SK-N-SH treated with all-trans-retinoic acid at 6 μM for 48 hours (cell line): ENCODE measurements at regions not wholly inside any gene's neighbourhood (a gene's known extent, or its start where the extent isn't known, plus 50 kb on each side); places are given as distances from the start of the nearest gene placed in this dataset.

Source experiments
- ATAC-seq: fragments of 200-7000 bp; cut with Tn5 transposase; 3 replicates; pipeline ENCODE4 v1.9.1; 2020; ENCODE audit warnings: mild to moderate bottlenecking, moderate library complexity
- ARNTL ChIP-seq: fragments of 450-650 bp; formaldehyde crosslinking; IDR thresholded peaks from 2 replicates; pipeline ENCODE4 v1.5.0; 2020; ENCODE audit warnings: low read depth, mild to moderate bottlenecking, moderate library complexity, borderline replicate concordance
- BACH2 ChIP-seq: fragments of 250-450 bp; sonication (Bioruptor Pico); IDR thresholded peaks from 2 replicates; pipeline ENCODE4 v1.9.0; 2021; ENCODE audit warnings: mild to moderate bottlenecking, borderline replicate concordance
- CREB5 ChIP-seq: fragments of 250-450 bp; sonication (Bioruptor Pico); IDR thresholded peaks from 2 replicates; pipeline ENCODE4 v1.5.1; 2020; ENCODE audit warnings: low read depth, mild to moderate bottlenecking, moderate library complexity
- GLIS3 ChIP-seq: fragments of 250-450 bp; sonication (Bioruptor Pico); IDR thresholded peaks from 2 replicates; pipeline ENCODE4 v1.5.0; 2020; ENCODE audit warnings: mild to moderate bottlenecking, moderate library complexity
- ISL1 ChIP-seq: fragments of 250-450 bp; sonication (Bioruptor Pico); IDR thresholded peaks from 2 replicates; pipeline ENCODE4 v2.1.2; 2022; ENCODE audit warnings: mild to moderate bottlenecking, moderate library complexity
- OSR1 ChIP-seq: fragments of 250-450 bp; sonication (Bioruptor Pico); IDR thresholded peaks from 2 replicates; pipeline ENCODE4 v1.8.0; 2022; ENCODE audit warnings: moderate library complexity, mild to moderate bottlenecking, inconsistent platforms
- POU6F1 ChIP-seq: fragments of 250-450 bp; sonication (Bioruptor Pico); IDR thresholded peaks from 2 replicates; pipeline ENCODE4 v1.8.0; 2021; ENCODE audit warnings: low read depth, mild to moderate bottlenecking, moderate library complexity, borderline replicate concordance
- PPARA ChIP-seq: fragments of 250-450 bp; sonication (Bioruptor Pico); IDR thresholded peaks from 2 replicates; pipeline ENCODE4 v1.5.0; 2020; ENCODE audit warnings: mild to moderate bottlenecking, borderline replicate concordance
- RARB ChIP-seq: fragments of 250-450 bp; sonication (Bioruptor Pico); IDR thresholded peaks from 2 replicates; pipeline ENCODE4 v1.8.0; 2021; ENCODE audit warnings: mild to moderate bottlenecking, moderate library complexity
- SNAI2 ChIP-seq: fragments of 250-450 bp; sonication (Bioruptor Pico); IDR thresholded peaks from 2 replicates; pipeline ENCODE4 v1.5.0; 2020; ENCODE audit warnings: mild to moderate bottlenecking, moderate library complexity
- TCF4 ChIP-seq: fragments of 250-450 bp; sonication (Bioruptor Pico); IDR thresholded peaks from 2 replicates; pipeline ENCODE4 v1.8.0; 2021; ENCODE audit warnings: mild to moderate bottlenecking, moderate library complexity, borderline replicate concordance
- TOX ChIP-seq: fragments of 250-450 bp; sonication (Bioruptor Pico); IDR thresholded peaks from 2 replicates; pipeline ENCODE4 v1.8.0; 2021; ENCODE audit warnings: mild to moderate bottlenecking, moderate library complexity, borderline replicate concordance
- TSHZ2 ChIP-seq: fragments of 250-450 bp; sonication (Bioruptor Pico); IDR thresholded peaks from 2 replicates; pipeline ENCODE4 v1.5.0; 2020; ENCODE audit warnings: mild to moderate bottlenecking, moderate library complexity
- ZC3H10 ChIP-seq: fragments of 250-450 bp; sonication (Bioruptor Pico); IDR thresholded peaks from 2 replicates; pipeline ENCODE4 v1.5.1; 2021; ENCODE audit warnings: mild to moderate bottlenecking, moderate library complexity
- ZFP3 ChIP-seq: fragments of 250-450 bp; sonication (Bioruptor Pico); IDR thresholded peaks from 2 replicates; pipeline ENCODE4 v1.5.0; 2020; ENCODE audit warnings: mild to moderate bottlenecking, moderate library complexity
- ZFP30 ChIP-seq: fragments of 450-650 bp; formaldehyde crosslinking; IDR thresholded peaks from 2 replicates; pipeline ENCODE4 v1.5.0; 2022; ENCODE audit warnings: mild to moderate bottlenecking, moderate library complexity
- ZNF565 ChIP-seq: fragments of 450-650 bp; formaldehyde crosslinking; conservative IDR thresholded peaks from 2 replicates; pipeline ENCODE4 v1.5.0; 2020; ENCODE audit warnings: low read depth, mild to moderate bottlenecking, moderate library complexity
- ZNF70 ChIP-seq: fragments of 450-650 bp; formaldehyde crosslinking; IDR thresholded peaks from 2 replicates; pipeline ENCODE4 v1.5.0; 2020; ENCODE audit warnings: mild to moderate bottlenecking, moderate library complexity
- TF ChIP-seq, protein P1 (sequence below): fragments of 250-450 bp; sonication (Bioruptor Pico); IDR thresholded peaks from 2 replicates; pipeline ENCODE4 v1.8.0; 2020; ENCODE audit warnings: mild to moderate bottlenecking, moderate library complexity, borderline replicate concordance
- TF ChIP-seq, protein P2 (sequence below): fragments of 250-450 bp; sonication (Bioruptor Pico); IDR thresholded peaks from 2 replicates; pipeline ENCODE4 v1.5.1; 2021; ENCODE audit warnings: mild to moderate bottlenecking, moderate library complexity

DNA sequence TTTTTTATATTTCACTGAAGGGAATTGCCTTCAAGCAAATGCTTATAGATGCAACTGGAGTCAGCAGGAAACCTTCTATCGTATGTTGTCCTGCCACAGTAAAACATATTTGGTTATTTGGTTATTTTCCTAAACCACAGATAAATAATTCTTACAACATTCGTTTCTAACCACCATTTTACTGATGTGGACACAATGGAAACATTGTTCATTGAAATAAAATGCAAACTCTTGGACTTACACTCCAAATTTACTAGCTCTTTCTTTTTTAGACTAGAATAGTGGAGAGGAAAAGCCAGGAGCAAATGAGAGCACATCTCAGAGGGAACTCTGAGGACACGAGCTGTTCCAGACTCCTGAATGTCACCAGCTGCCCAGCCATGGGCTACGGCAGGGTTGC, 114.8 kb downstream of the RPS12 start (continued):
- no peak for TF ChIP-seq PPARA (CRISPR knock-in tag)
- TF ChIP-seq ZFP3 (CRISPR knock-in tag) = no peak
- no peak for TF ChIP-seq ZC3H10 (CRISPR knock-in tag)
- TF ChIP-seq TCF4 (CRISPR knock-in tag) = no peak

DNA sequence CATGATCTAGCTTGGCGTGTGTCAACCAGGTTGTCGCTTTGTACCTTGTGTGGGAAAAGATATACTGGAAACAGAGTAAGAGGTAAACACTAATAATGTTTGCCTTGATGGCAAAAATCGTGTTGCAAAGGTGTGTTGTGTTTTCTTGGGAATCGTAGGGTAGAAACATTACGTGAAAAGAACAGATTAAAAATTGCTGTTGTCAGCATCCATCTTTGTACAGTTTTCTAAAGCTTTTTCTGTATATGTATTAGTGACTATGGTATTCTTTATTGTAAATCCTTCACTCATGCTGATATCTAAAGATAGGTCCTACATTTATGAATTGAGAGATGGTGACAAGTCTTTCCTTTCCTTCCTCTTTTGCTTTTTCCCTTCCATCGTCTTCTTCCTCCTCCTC, 116.9 kb downstream of the RPS12 start:
- ATAC-seq = no peak
- TF ChIP-seq TOX (CRISPR knock-in tag) = no peak
- no peak for TF ChIP-seq ZFP30 (CRISPR knock-in tag)
- no peak for TF ChIP-seq GLIS3
- no peak for TF ChIP-seq TCF4 (CRISPR knock-in tag)
- TF ChIP-seq OSR1 (CRISPR knock-in tag) = no peak
- TF ChIP-seq ZC3H10 (CRISPR knock-in tag) = no peak
- no peak for TF ChIP-seq SNAI2 (CRISPR knock-in tag)
- TF ChIP-seq ARNTL (CRISPR knock-in tag) = no peak
- no peak for TF ChIP-seq CREB5 (CRISPR knock-in tag)
- no peak for TF ChIP-seq PPARA (CRISPR knock-in tag)
- TF ChIP-seq, protein P1, sequence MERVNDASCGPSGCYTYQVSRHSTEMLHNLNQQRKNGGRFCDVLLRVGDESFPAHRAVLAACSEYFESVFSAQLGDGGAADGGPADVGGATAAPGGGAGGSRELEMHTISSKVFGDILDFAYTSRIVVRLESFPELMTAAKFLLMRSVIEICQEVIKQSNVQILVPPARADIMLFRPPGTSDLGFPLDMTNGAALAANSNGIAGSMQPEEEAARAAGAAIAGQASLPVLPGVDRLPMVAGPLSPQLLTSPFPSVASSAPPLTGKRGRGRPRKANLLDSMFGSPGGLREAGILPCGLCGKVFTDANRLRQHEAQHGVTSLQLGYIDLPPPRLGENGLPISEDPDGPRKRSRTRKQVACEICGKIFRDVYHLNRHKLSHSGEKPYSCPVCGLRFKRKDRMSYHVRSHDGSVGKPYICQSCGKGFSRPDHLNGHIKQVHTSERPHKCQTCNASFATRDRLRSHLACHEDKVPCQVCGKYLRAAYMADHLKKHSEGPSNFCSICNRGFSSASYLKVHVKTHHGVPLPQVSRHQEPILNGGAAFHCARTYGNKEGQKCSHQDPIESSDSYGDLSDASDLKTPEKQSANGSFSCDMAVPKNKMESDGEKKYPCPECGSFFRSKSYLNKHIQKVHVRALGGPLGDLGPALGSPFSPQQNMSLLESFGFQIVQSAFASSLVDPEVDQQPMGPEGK (CRISPR knock-in tag) = no peak
- TF ChIP-seq ISL1 (CRISPR knock-in tag) = no peak

GRCh38 chr6:132931936-132932514, 117.7 kb downstream of the RPS12 start:
- TF ChIP-seq GLIS3 (no peak), TCF4 (CRISPR knock-in tag) (no peak), TSHZ2 (CRISPR knock-in tag) (no peak), CREB5 (CRISPR knock-in tag) (no peak), ZNF565 (CRISPR knock-in tag) (no peak), OSR1 (CRISPR knock-in tag) (no peak), ZC3H10 (CRISPR knock-in tag) (no peak), RARB (CRISPR knock-in tag) (no peak), PPARA (CRISPR knock-in tag) (no peak), POU6F1 (CRISPR knock-in tag) (no peak), ARNTL (CRISPR knock-in tag) (no peak), BACH2 (CRISPR knock-in tag) (no peak), ZNF70 (CRISPR knock-in tag) (no peak), ZFP30 (CRISPR knock-in tag) (no peak), SNAI2 (CRISPR knock-in tag) (no peak)
- TF ChIP-seq, protein P1 (CRISPR knock-in tag) = no peak
- TF ChIP-seq, protein P2, sequence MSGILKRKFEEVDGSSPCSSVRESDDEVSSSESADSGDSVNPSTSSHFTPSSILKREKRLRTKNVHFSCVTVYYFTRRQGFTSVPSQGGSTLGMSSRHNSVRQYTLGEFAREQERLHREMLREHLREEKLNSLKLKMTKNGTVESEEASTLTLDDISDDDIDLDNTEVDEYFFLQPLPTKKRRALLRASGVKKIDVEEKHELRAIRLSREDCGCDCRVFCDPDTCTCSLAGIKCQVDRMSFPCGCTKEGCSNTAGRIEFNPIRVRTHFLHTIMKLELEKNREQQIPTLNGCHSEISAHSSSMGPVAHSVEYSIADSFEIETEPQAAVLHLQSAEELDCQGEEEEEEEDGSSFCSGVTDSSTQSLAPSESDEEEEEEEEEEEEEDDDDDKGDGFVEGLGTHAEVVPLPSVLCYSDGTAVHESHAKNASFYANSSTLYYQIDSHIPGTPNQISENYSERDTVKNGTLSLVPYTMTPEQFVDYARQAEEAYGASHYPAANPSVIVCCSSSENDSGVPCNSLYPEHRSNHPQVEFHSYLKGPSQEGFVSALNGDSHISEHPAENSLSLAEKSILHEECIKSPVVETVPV (CRISPR knock-in tag) = no peak
- no peak for ATAC-seq
